GM12892 (cell line): ENCODE measurements at regions not wholly inside any gene's neighbourhood (a gene's known extent, or its start where the extent isn't known, plus 50 kb on each side); places are given as distances from the start of the nearest gene placed in this dataset.

Experiments used
- POLR2A ChIP-seq: IDR thresholded peaks from 2 replicates; pipeline ENCODE4 v1.6.1; 2011; ENCODE audit warnings: low read depth, low read length, control low read depth
- POLR2AphosphoS5 ChIP-seq: IDR thresholded peaks from 2 replicates; pipeline ENCODE4 v1.6.1; 2011; ENCODE audit warnings: low read depth, low read length, control low read depth

DNA sequence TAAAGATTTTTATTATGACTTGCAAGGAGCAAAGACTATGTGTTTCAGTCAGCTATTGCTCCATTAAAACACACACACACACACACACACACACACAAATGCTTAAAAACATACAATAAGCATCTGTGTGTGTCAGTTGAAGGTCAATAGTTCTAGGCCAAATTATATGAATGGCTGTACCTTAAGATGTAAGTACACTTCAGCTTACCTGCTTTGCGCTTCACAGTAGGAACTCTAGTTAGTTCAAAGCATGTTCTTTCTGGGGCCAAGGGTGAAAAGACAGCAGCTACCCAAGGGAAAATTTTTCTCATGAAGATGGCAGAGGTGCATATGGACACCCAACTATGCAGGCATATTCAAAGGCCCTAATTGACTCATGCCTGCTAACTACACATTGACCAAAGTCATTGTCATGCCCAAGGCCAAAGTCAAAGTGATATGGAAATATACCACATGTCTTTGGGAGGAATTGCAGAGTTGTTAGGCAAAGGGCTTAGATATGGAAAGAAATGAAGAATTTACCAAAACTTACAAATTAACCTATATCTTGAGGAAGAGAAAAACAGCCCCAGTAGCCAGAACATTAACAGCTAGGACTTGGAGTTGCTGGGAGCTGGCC, 61.9 kb upstream of the BTN3A2 start:
- TF ChIP-seq POLR2A (no peak), POLR2AphosphoS5 (no peak)
